Astrocyte (in vitro differentiated cells and primary cell): ENCODE measurements at regions not wholly inside any gene's neighbourhood (a gene's known extent, or its start where the extent isn't known, plus 50 kb on each side); places are given as distances from the start of the nearest gene placed in this dataset.
"Not testable (repeated sequence)": the region's sequence is repeated elsewhere in the genome, so short reads cannot be mapped to it uniquely, and the experiment has no call there.

Experiments used
- EZH2 ChIP-seq: IDR thresholded peaks from 2 replicates; pipeline ENCODE4 v1.6.1; 2012; ENCODE audit warnings: mild to moderate bottlenecking, low read length, inconsistent platforms; ENCODE audit not compliant: insufficient read depth
- TF ChIP-seq, protein P1 (sequence below): IDR thresholded peaks from 2 replicates; pipeline ENCODE4 v1.5.1; 2011; ENCODE audit warnings: low read depth, mild to moderate bottlenecking, inconsistent platforms, low read length, moderate library complexity; ENCODE audit not compliant: insufficient read depth

DNA sequence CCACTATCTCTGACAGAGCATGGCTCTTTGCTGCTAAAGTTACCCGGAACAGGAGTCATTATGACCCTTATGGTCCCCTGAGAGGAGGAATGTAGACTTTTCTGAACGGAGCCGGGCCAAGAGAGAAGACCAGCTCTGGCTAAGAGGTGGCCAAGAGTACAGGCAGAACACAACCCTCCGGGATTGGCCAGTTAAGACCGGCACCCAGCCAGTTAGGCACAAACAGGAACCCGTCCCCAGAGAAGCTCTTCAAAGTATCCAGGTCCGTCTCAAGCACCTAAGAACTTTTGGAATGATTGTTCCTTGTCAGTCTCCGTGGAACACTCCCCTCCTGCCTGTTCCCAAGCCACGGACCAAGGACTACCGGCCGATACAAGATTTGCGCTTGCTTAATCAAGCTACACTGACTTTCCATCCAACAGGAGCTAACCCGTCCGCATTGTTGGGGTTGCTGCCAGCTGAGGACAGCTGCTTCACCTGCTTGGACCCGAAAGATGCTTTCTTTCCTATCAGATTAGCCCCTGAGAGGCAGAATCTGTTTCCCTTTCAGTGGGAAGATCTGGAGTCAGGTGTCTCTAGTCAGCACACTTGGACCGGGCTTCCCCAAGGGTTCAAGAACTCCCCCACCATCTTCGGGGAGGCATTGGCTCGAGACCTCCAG, 72.5 kb downstream of the DAPL1 start:
- TF ChIP-seq, protein P1, sequence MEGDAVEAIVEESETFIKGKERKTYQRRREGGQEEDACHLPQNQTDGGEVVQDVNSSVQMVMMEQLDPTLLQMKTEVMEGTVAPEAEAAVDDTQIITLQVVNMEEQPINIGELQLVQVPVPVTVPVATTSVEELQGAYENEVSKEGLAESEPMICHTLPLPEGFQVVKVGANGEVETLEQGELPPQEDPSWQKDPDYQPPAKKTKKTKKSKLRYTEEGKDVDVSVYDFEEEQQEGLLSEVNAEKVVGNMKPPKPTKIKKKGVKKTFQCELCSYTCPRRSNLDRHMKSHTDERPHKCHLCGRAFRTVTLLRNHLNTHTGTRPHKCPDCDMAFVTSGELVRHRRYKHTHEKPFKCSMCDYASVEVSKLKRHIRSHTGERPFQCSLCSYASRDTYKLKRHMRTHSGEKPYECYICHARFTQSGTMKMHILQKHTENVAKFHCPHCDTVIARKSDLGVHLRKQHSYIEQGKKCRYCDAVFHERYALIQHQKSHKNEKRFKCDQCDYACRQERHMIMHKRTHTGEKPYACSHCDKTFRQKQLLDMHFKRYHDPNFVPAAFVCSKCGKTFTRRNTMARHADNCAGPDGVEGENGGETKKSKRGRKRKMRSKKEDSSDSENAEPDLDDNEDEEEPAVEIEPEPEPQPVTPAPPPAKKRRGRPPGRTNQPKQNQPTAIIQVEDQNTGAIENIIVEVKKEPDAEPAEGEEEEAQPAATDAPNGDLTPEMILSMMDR: not testable (repeated sequence)
- TF ChIP-seq EZH2: not testable (repeated sequence)
